ENCODE measurements at regions not wholly inside any gene's neighbourhood (a gene's known extent, or its start where the extent isn't known, plus 50 kb on each side); places are given as distances from the start of the nearest gene placed in this dataset.
"Not testable (repeated sequence)": the region's sequence is repeated elsewhere in the genome, so short reads cannot be mapped to it uniquely, and the experiment has no call there.

GRCh38 chr5:174900240-174900865 lies 176.0 kb downstream of the MSX2 start:
- no peaks in the 10 kb centered on the region for H3K9me2 ChIP-seq (ENCODE audit: insufficient read depth)
- DNase-seq, result no peak
- H4K20me1 ChIP-seq (ENCODE audit: insufficient read depth), result no peaks in the 10 kb centered on the region
- no peaks in the 10 kb centered on the region for H3F3A ChIP-seq (ENCODE audit: insufficient read depth)
- H3K27me3 ChIP-seq (replicated peaks; ENCODE audit: insufficient read depth), result no peaks in the 10 kb centered on the region
- no peaks in the 10 kb centered on the region for H3K9me3 ChIP-seq (ENCODE audit: low read depth)
- H3K4me3 ChIP-seq, result no peak overlapping the region
- TF ChIP-seq EZH2 (IDR thresholded peaks at IDR 0.05; ENCODE audit: insufficient read depth, poor library complexity, severe bottlenecking), result no peak
- no peak for TF ChIP-seq EZH2phosphoT487 (IDR thresholded peaks at IDR 0.05; ENCODE audit: insufficient read depth, low read depth)
- H3K27ac ChIP-seq, result no peak overlapping the region
- no peak overlapping the region for H2AFZ ChIP-seq
- no peaks in the 10 kb centered on the region for H3K36me3 ChIP-seq (ENCODE audit: low read depth)
- 7 to 13% methylated on average over 7 of the region's 7 CpGs for WGBS, 2 experiments (ENCODE audit: low coverage in 1 of 2, low lambda C conversion rate in 2 of 2, missing lambda C conversion rate in 2 of 2)
- H3K4me1 ChIP-seq (ENCODE audit: insufficient read depth), result no peaks in the 10 kb centered on the region
- in situ Hi-C loops (cut with MboI), result no loop called here
- H3K9ac ChIP-seq, result no peak overlapping the region
- H3K4me2 ChIP-seq (ENCODE audit: unreplicated experiment), result no peak overlapping the region
- no peaks in the 10 kb centered on the region for H3K79me2 ChIP-seq (ENCODE audit: insufficient read depth)

GRCh38 chr5:174897281-174897950 lies 173.0 kb downstream of the MSX2 start:
- Histone ChIP-seq H3F3A (ENCODE audit: insufficient read depth) (no peaks in the 10 kb centered on the region), H2AFZ (no peak overlapping the region), H3K27me3 (replicated peaks; ENCODE audit: insufficient read depth) (no peaks in the 10 kb centered on the region), H3K9me3 (ENCODE audit: low read depth) (no peaks in the 10 kb centered on the region), H3K36me3 (ENCODE audit: low read depth) (no peaks in the 10 kb centered on the region), H4K20me1 (ENCODE audit: insufficient read depth) (no peaks in the 10 kb centered on the region), H3K9ac (no peak overlapping the region), H3K4me1 (ENCODE audit: insufficient read depth) (no peaks in the 10 kb centered on the region), H3K27ac (no peak overlapping the region), H3K79me2 (ENCODE audit: insufficient read depth) (no peaks in the 10 kb centered on the region), H3K9me2 (ENCODE audit: insufficient read depth) (no peaks in the 10 kb centered on the region), H3K4me2 (ENCODE audit: unreplicated experiment) (no peak overlapping the region), H3K4me3 (no peak overlapping the region)
- WGBS, 2 experiments (ENCODE audit: low coverage in 1 of 2, low lambda C conversion rate in 2 of 2, missing lambda C conversion rate in 2 of 2), result 33 to 46% methylated on average over 4 of the region's 4 CpGs
- DNase-seq, result no peak
- in situ Hi-C loops (cut with MboI), result no loop called here
- TF ChIP-seq EZH2phosphoT487 (IDR thresholded peaks at IDR 0.05; ENCODE audit: insufficient read depth, low read depth) (no peak), EZH2 (IDR thresholded peaks at IDR 0.05; ENCODE audit: insufficient read depth, poor library complexity, severe bottlenecking) (no peak)

- TF ChIP-seq EZH2phosphoT487 (IDR thresholded peaks at IDR 0.05; ENCODE audit: insufficient read depth, low read depth) (no peak), EZH2 (IDR thresholded peaks at IDR 0.05; ENCODE audit: insufficient read depth, poor library complexity, severe bottlenecking) (no peak)
- in situ Hi-C loops (cut with MboI), result no loop called here
- 54 to 65% methylated on average over 4 of the region's 4 CpGs for WGBS, 2 experiments (ENCODE audit: low coverage in 1 of 2, low lambda C conversion rate in 2 of 2, missing lambda C conversion rate in 2 of 2)
Observed at GRCh38 chr5:174895360-174895759, 171.0 kb downstream of the MSX2 start.

DNA sequence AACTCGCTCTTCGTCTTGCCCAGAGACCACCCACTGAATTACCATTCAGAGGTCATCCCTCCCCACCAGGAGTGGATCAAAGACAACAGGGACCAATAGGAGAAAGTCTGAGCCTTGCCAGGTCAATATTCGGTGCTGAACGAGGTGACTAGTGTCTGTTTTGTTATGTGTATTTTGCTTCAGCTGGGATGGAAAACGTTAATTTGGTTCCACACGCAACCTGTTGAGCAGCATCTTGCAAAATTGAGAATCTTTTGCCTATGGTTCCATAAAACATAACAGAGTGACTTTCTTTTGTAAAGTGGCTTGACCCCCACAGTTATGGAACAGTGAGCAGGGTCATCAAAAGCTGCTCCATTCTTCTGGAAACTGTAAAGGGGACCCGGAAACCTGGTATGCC lies 168.4 kb downstream of the MSX2 start:
- Histone ChIP-seq H3K4me3 (no peak overlapping the region), H2AFZ (no peak overlapping the region), H4K20me1 (ENCODE audit: insufficient read depth) (no peaks in the 10 kb centered on the region), H3K36me3 (ENCODE audit: low read depth) (no peaks in the 10 kb centered on the region), H3K4me2 (ENCODE audit: unreplicated experiment) (no peak overlapping the region), H3F3A (ENCODE audit: insufficient read depth) (no peaks in the 10 kb centered on the region), H3K27ac (no peak overlapping the region), H3K9ac (no peak overlapping the region), H3K4me1 (ENCODE audit: insufficient read depth) (no peaks in the 10 kb centered on the region), H3K79me2 (ENCODE audit: insufficient read depth) (no peaks in the 10 kb centered on the region), H3K27me3 (replicated peaks; ENCODE audit: insufficient read depth) (no peaks in the 10 kb centered on the region), H3K9me3 (ENCODE audit: low read depth) (no peaks in the 10 kb centered on the region), H3K9me2 (ENCODE audit: insufficient read depth) (no peaks in the 10 kb centered on the region)
- WGBS, 2 experiments (ENCODE audit: low coverage in 1 of 2, low lambda C conversion rate in 2 of 2, missing lambda C conversion rate in 2 of 2), result 39 to 50% methylated on average over 7 of the region's 7 CpGs
- DNase-seq, result no peak
- TF ChIP-seq EZH2 (IDR thresholded peaks at IDR 0.05; ENCODE audit: insufficient read depth, poor library complexity, severe bottlenecking) (no peak), EZH2phosphoT487 (IDR thresholded peaks at IDR 0.05; ENCODE audit: insufficient read depth, low read depth) (no peak)
- in situ Hi-C loops (cut with MboI), result no loop called here

More at GRCh38 chr5:174895360-174895759, 171.0 kb downstream of the MSX2 start:
- Histone ChIP-seq H3F3A (ENCODE audit: insufficient read depth) (no peaks in the 10 kb centered on the region), H3K79me2 (ENCODE audit: insufficient read depth) (no peaks in the 10 kb centered on the region), H3K27ac (no peak overlapping the region), H3K9me3 (ENCODE audit: low read depth) (no peaks in the 10 kb centered on the region), H3K9ac (no peak overlapping the region), H3K4me1 (ENCODE audit: insufficient read depth) (no peaks in the 10 kb centered on the region), H3K4me3 (no peak overlapping the region), H3K36me3 (ENCODE audit: low read depth) (no peaks in the 10 kb centered on the region), H3K4me2 (ENCODE audit: unreplicated experiment) (no peak overlapping the region), H4K20me1 (ENCODE audit: insufficient read depth) (no peaks in the 10 kb centered on the region), H2AFZ (no peak overlapping the region), H3K27me3 (replicated peaks; ENCODE audit: insufficient read depth) (no peaks in the 10 kb centered on the region), H3K9me2 (ENCODE audit: insufficient read depth) (no peaks in the 10 kb centered on the region)
- no peak for DNase-seq

- H3K4me1 ChIP-seq (ENCODE audit: insufficient read depth); H3K9ac ChIP-seq; H3K9me2 ChIP-seq (ENCODE audit: insufficient read depth); H3K4me3 ChIP-seq; H2AFZ ChIP-seq; H4K20me1 ChIP-seq (ENCODE audit: insufficient read depth); DNase-seq; H3K27me3 ChIP-seq (replicated peaks; ENCODE audit: insufficient read depth); H3K9me3 ChIP-seq (ENCODE audit: low read depth); H3K79me2 ChIP-seq (ENCODE audit: insufficient read depth); in situ Hi-C loops (cut with MboI); H3K4me2 ChIP-seq (ENCODE audit: unreplicated experiment); H3F3A ChIP-seq (ENCODE audit: insufficient read depth); H3K27ac ChIP-seq; H3K36me3 ChIP-seq (ENCODE audit: low read depth): not testable (repeated sequence)
- 74 to 76% methylated on average over 24 to 27 of the region's 40 CpGs for WGBS, 2 experiments (ENCODE audit: low coverage in 1 of 2, low lambda C conversion rate in 2 of 2, missing lambda C conversion rate in 2 of 2)
Observed at GRCh38 chr5:174880412-174881200, 156.2 kb downstream of the MSX2 start.
